HL-60 (cell line): ENCODE measurements at regions not wholly inside any gene's neighbourhood (a gene's known extent, or its start where the extent isn't known, plus 50 kb on each side); places are given as distances from the start of the nearest gene placed in this dataset.

ENCODE experiments used
- DNase-seq, 2 experiments: peaks; one replicate each; pipeline ENCODE4 v3.0.0-alpha.2; 2010 to 2020; ENCODE audit warnings: low read depth in 1 of 2, low spot score in 1 of 2
- H3K27ac ChIP-seq: fragments of 250-450 bp; sonication (Bioruptor Pico); replicated peaks from 2 replicates; pipeline ENCODE4 v1.5.1; 2020; ENCODE audit warnings: mild to moderate bottlenecking, moderate library complexity
- H3K27me3 ChIP-seq: fragments of 250-450 bp; sonication (Bioruptor Pico); 2 replicates; pipeline ENCODE4 v1.5.1; 2021; ENCODE audit warnings: mild to moderate bottlenecking, moderate library complexity; ENCODE audit not compliant: insufficient read depth, poor library complexity, severe bottlenecking
- H3K4me3 ChIP-seq: replicated peaks from 2 replicates; pipeline ENCODE4 v1.5.1; 2011; ENCODE audit warnings: mild to moderate bottlenecking, control low read depth, low read length; ENCODE audit not compliant: insufficient read depth
- GABPA ChIP-seq: IDR thresholded peaks from 2 replicates; pipeline ENCODE4 v1.6.1; 2012; ENCODE audit warnings: low read depth
- POLR2AphosphoS5 ChIP-seq: IDR thresholded peaks from 2 replicates; pipeline ENCODE4 v1.6.1; 2012; ENCODE audit warnings: low read depth
- SPI1 ChIP-seq: IDR thresholded peaks from 2 replicates; pipeline ENCODE4 v1.6.1; 2012; ENCODE audit warnings: low read depth, mild to moderate bottlenecking, borderline replicate concordance
- TF ChIP-seq, protein P1 (sequence below): IDR thresholded peaks from one replicate; pipeline ENCODE4 v1.5.1; 2011; ENCODE audit warnings: low read length, control low read depth, inconsistent platforms; ENCODE audit not compliant: insufficient read depth
- TF ChIP-seq, protein P2 (sequence below): IDR thresholded peaks from 2 replicates; pipeline ENCODE4 v1.6.1; 2012; ENCODE audit warnings: low read depth; ENCODE audit not compliant: insufficient replicate concordance

DNA sequence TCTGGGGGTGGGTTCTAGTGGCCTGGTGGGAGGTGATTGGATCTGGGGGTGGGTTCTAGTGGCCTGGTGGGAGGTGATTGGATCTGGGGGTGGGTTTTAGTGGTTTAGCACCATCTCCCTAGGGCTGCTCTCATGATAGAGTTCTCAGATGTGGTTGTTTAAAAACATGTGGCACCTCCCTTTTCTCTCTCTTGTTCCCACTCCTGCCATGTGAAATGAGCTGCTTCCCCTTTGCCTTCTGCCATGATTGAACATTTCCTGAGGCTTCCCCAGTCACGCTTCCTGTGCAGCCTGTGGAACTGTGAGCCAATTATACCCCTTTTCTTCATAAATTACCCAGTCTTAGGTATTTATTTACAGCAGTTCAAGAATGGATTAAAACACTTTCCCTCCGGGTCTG is 327.3 kb upstream of the AJAP1 start:
- TF ChIP-seq POLR2AphosphoS5 (no peak), SPI1 (no peak), GABPA (no peak)
- TF ChIP-seq, protein P1, sequence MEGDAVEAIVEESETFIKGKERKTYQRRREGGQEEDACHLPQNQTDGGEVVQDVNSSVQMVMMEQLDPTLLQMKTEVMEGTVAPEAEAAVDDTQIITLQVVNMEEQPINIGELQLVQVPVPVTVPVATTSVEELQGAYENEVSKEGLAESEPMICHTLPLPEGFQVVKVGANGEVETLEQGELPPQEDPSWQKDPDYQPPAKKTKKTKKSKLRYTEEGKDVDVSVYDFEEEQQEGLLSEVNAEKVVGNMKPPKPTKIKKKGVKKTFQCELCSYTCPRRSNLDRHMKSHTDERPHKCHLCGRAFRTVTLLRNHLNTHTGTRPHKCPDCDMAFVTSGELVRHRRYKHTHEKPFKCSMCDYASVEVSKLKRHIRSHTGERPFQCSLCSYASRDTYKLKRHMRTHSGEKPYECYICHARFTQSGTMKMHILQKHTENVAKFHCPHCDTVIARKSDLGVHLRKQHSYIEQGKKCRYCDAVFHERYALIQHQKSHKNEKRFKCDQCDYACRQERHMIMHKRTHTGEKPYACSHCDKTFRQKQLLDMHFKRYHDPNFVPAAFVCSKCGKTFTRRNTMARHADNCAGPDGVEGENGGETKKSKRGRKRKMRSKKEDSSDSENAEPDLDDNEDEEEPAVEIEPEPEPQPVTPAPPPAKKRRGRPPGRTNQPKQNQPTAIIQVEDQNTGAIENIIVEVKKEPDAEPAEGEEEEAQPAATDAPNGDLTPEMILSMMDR: no peak
- TF ChIP-seq, protein P2, sequence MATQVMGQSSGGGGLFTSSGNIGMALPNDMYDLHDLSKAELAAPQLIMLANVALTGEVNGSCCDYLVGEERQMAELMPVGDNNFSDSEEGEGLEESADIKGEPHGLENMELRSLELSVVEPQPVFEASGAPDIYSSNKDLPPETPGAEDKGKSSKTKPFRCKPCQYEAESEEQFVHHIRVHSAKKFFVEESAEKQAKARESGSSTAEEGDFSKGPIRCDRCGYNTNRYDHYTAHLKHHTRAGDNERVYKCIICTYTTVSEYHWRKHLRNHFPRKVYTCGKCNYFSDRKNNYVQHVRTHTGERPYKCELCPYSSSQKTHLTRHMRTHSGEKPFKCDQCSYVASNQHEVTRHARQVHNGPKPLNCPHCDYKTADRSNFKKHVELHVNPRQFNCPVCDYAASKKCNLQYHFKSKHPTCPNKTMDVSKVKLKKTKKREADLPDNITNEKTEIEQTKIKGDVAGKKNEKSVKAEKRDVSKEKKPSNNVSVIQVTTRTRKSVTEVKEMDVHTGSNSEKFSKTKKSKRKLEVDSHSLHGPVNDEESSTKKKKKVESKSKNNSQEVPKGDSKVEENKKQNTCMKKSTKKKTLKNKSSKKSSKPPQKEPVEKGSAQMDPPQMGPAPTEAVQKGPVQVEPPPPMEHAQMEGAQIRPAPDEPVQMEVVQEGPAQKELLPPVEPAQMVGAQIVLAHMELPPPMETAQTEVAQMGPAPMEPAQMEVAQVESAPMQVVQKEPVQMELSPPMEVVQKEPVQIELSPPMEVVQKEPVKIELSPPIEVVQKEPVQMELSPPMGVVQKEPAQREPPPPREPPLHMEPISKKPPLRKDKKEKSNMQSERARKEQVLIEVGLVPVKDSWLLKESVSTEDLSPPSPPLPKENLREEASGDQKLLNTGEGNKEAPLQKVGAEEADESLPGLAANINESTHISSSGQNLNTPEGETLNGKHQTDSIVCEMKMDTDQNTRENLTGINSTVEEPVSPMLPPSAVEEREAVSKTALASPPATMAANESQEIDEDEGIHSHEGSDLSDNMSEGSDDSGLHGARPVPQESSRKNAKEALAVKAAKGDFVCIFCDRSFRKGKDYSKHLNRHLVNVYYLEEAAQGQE: no peak
- Histone ChIP-seq H3K4me3 (no peak overlapping the region), H3K27ac (no peak overlapping the region), H3K27me3 (no peaks in the 10 kb centered on the region)
- no peak for DNase-seq

DNA sequence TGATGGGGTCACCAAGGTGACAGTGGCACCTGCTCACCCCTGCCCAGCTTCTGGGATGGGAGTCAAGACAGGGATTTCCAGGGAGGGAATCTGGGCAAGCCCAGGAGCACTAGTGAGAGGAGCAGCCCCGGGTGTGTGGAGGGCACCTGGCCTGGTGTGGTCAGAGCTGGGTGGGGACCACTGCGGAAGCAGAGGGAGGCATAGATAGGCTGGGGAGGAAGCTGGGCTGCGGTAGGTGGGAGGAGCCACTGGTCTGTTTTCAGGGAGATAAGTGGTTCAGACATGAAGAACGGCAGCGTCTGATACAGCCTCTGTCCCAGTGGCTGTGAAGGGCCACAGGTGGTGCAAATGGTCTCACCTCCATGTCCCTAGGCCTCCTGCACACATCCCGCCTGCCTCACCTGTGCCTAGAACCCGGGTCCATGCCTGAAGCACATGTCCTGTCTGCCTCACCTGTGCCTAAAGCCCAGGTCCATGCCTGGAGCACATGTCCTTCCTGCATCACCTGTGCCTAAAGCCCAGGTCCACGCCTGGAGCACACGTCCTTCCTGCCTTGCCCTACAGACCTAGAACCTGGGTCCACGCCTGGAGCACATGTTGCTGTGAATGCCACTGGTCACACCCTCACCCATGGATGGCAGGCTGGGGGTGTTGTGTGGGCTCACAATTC is 325.9 kb upstream of the AJAP1 start:
- H3K4me3 ChIP-seq: no peak overlapping the region

DNA sequence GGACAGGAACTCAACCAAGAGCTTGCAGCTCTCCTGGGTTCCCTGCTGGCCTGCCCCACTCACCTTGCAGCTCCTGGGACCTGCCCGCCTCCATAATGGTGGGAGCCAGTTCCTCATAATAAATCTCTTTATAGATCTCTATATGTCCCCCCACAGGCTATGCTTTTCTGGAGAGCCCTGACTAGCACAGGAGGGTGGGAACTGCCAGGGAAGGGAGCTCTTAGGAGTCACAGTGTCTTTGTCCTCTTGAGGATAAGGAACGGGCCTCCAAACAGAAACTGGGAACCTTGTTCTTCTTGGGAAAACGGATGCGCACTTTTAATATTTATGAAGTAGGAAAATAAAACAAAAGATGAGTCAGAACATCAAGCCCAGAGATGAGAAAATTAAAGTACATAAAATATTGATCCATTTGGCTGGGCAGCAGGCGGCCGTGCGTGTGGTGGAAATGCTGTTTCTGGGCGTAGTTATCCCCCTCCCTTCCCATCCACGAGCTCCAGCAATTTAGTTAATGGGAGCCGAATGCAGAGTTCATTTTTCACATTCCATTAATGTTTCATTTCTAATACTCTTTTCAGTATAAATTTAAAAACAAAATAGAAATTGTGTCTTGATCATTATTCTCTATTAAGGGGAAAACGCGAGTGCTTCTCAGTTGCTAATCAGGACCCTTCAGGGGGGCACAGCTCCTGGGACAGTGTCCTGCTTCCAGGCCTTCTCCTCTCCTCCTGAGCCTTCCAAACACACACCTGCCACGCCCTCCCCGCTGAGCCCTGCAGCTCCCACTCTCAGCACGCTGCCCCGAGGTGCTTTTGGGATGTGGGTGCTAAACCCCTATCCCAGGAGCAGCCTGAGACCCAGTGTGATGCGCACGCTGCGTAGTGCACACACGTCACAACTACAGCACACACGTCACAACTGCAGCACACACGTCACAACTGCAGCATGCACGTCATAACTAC is 323.3 kb upstream of the AJAP1 start:
- H3K27ac ChIP-seq: no peak overlapping the region
- no peak for DNase-seq

More for the DNA sequence above, 325.9 kb upstream of the AJAP1 start:
- no peak for TF ChIP-seq POLR2AphosphoS5
- no peak for DNase-seq
- H3K27ac ChIP-seq: no peak overlapping the region
- H3K27me3 ChIP-seq: no peaks in the 10 kb centered on the region

More for the DNA sequence above, 323.3 kb upstream of the AJAP1 start:
- Histone ChIP-seq H3K27me3 (no peaks in the 10 kb centered on the region), H3K4me3 (no peak overlapping the region)
- TF ChIP-seq POLR2AphosphoS5 (no peak), GABPA (no peak), SPI1 (no peak)
- TF ChIP-seq, protein P2: no peak
- TF ChIP-seq, protein P1: no peak
